ENCODE measurements at regions not wholly inside any gene's neighbourhood (a gene's known extent, or its start where the extent isn't known, plus 50 kb on each side); places are given as distances from the start of the nearest gene placed in this dataset.

DNA sequence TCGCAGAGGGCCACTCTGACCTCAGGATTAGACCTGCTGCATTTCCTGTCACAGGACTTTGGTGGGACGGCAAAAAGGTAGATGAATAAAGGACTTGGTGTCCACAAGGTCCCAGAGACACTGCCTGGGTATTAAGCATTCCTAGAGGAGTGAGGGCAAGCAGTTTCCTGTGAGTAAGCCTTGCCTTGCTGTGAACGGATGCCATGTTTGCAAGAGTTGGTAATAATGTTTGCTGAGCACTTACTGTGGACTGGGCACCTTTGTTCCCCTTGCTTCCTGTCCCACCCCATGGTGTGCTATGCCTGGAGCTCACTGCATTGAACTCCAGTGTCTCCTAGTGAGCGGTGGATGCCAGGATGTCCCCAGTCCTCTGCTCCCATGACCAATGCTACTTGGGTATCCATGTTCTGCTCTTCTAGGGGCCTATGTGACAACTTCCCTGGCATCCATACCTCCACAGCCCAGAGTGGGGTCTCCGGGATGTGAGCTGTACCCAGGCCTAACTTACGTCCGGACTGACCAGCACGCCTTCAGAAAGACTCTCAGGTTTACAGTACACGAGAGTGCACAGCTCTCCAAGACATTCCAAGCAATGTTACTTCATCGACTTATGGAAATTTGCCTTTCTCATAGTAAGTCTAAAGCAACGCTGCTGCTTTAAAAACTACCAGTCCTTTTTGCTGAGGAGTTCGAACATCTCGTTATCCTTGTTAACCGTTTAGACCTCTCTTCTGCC, 95.5 kb upstream of the MSX1 start:
- TF ChIP-seq, protein P1, sequence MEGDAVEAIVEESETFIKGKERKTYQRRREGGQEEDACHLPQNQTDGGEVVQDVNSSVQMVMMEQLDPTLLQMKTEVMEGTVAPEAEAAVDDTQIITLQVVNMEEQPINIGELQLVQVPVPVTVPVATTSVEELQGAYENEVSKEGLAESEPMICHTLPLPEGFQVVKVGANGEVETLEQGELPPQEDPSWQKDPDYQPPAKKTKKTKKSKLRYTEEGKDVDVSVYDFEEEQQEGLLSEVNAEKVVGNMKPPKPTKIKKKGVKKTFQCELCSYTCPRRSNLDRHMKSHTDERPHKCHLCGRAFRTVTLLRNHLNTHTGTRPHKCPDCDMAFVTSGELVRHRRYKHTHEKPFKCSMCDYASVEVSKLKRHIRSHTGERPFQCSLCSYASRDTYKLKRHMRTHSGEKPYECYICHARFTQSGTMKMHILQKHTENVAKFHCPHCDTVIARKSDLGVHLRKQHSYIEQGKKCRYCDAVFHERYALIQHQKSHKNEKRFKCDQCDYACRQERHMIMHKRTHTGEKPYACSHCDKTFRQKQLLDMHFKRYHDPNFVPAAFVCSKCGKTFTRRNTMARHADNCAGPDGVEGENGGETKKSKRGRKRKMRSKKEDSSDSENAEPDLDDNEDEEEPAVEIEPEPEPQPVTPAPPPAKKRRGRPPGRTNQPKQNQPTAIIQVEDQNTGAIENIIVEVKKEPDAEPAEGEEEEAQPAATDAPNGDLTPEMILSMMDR (IDR thresholded peaks at IDR 0.05; ENCODE audit: poor library complexity), result no peak
- TF ChIP-seq EZH2 (IDR thresholded peaks at IDR 0.05; ENCODE audit: borderline replicate concordance), result no peak
- TF ChIP-seq EZH2phosphoT487 (IDR thresholded peaks at IDR 0.05; ENCODE audit: low read depth, severe bottlenecking, unreplicated experiment), result no peak

Measured in hepatocyte (in vitro differentiated cells).